ENCODE measurements at regions not wholly inside any gene's neighbourhood (a gene's known extent, or its start where the extent isn't known, plus 50 kb on each side); places are given as distances from the start of the nearest gene placed in this dataset.
"Not testable (repeated sequence)": the region's sequence is repeated elsewhere in the genome, so short reads cannot be mapped to it uniquely, and the experiment has no call there.

DNA sequence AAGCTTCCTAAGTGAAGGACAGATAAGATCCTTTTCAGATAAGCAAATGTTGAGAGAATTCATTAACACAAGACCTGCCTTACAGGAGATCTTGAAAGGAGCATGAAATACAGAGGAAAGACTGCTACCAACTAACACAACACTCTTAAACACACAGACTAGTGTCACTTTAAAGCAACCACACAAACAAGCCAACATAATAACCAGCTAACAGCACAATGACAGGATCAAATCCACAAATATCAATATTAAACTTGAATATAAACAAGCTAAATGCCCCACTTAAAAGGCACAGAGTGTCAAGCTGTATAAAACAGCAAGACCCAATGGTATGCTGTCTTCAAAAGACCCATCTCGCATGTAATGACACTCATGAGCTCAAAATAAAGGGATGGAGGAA, 70.8 kb upstream of the HMGXB4 start:
- no peak for DNase-seq

GRCh38 chr22:35188930-35189329, 68.4 kb upstream of the HMGXB4 start:
- not testable (repeated sequence) for DNase-seq

DNA sequence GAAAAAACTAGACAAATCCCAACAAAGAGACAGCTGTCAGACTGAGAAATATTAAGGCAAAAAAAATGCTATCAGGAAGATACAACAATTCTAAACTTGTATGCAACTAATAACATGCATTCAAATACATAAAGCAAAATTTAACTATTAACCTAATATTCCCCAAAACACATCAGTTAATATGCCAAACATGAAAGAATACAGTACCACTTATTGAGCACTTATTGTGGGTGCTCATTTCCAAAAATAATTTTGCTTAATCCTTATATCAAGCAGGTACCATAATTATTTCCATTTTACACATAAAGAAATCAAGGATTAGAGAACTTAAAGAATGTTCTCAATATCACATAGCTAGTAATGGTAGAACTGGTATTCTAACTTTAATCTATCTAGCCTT, 67.7 kb upstream of the HMGXB4 start:
- no peak for DNase-seq

- DNase-seq = no peak
These were observed 65.9 kb upstream of the HMGXB4 start for GRCh38 chr22:35191412-35191811.

- no peak for DNase-seq
These were observed 65.0 kb upstream of the HMGXB4 start for GRCh38 chr22:35192129-35192918.

DNA sequence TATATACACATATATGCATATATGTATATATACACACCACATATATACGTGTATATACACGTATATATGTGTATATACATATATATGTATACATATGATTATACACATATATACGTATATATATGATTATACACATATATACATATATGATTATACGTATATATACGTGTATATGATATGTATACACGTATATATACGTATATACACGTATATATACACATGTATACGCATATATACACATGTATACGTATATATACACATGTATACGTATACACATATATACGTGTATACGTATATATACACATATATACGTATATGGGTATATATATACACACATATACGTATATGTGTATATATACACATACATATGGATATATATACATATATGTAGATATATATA, 62.1 kb upstream of the HMGXB4 start:
- DNase-seq = no peak

- DNase-seq = no peak
These were observed 61.5 kb upstream of the HMGXB4 start for GRCh38 chr22:35195821-35196220.

DNA sequence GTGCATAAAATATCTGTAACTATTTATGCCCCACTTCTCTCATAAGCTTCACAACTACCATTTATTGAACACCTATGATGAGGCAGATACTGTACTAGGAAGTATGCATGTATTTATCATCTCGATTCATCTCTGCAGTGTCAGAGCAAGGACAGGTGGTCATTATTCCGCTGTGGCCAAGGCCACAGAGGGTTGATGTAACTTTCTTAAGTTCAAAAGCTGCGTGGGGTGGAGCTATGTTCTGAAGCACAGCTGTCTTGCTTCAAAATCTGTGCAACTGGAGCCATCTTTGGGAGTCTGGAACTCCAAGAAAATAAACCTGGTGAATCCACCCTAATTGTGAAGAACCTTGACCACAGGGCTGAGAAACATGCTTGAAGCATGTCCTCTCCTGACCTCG, 60.2 kb upstream of the HMGXB4 start:
- no peak for DNase-seq

DNA sequence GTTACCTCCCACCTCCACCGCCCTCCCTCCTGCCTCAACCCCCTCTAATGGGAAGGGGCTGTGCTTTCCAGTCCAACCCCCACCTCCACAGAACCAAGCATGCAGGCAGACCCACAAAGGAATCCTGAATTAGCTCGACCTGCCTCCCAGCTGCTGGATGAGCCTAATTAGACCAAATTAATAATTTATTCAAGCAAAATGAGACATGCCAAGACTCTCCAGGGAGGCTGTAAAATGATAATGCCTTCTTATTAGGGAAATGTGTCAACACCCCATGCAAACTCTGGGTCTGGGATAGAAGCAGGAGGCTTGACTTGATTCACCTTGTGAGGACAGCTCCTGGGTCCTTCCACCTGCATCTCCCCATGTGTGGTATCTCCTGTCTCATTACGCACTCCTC, 59.4 kb upstream of the HMGXB4 start:
- no peak for DNase-seq

GRCh38 chr22:35198738-35199137, 58.6 kb upstream of the HMGXB4 start:
- DNase-seq = no peak

DNA sequence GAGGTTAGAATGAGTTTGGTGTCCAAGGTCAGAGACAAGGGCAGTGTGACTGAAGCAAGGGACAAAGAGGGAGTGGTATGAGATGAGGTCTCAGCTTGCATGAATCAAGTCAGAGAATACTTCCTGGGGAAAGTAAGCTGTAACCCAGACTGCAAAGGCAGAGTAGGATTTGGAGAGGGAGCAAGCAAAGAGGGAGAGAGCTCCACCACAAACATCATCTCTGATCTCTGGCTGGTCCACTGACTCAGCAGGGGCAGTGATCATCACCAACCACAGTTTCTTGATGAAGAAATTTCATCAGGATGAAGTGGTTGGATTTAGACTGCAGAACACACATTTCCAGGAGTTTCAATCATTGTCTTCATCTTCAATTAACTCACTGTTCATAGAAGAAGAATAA, 54.9 kb upstream of the HMGXB4 start:
- no peak for DNase-seq

GRCh38 chr22:35203583-35203982, 53.7 kb upstream of the HMGXB4 start:
- no peak for DNase-seq

DNA sequence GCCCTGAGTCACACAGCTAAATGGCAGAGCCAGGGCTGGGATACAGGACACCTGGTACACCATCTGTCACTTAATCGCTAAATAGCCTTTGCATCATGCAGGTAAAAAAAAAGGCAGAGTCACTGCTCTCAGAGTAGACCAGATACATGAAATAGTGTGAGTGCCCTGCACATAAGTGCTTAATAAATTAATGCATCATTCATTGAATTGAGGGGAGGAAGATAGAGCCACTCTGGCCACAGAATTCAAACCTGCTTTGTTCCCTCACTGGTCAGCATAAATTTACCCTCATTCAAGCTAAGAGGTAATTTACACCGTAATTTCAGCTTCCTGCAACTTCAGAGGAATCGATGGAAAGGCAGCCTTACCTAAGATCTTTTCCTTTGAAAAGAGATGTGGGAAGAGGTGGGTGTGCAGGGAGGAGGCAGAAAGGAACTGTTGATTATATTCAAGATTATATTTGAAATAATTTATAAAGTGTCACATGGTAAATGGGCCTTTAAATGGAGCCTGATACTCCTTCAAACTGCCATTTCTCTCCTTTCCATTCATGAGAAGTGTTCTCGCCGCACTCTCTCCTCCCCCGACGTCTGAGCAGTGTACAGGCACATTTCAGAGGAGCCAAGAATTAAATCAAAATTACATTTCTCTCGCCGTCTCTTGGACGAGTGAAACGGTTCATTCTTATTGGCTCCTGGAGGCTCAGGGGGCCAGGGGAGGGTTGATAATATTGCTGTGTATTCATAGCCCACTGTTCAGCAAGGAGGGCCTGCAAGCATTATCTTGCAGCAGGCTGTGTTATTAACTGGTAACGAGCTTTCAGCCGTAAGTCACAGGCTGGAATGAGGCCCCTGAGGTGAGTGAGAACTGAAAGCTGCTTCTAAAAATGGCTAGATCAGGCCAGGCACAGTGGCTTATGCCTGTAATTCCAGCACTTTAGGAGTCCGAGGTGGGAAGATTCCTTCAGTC, 52.2 kb upstream of the HMGXB4 start:
- DNase-seq = no peak

GRCh38 chr22:35205961-35206360, 51.3 kb upstream of the HMGXB4 start:
- no peak for DNase-seq

GRCh38 chr22:35206889-35207288, 50.4 kb upstream of the HMGXB4 start:
- DNase-seq = no peak
